Endothelial cell of umbilical vein (primary cell): ENCODE measurements at regions not wholly inside any gene's neighbourhood (a gene's known extent, or its start where the extent isn't known, plus 50 kb on each side); places are given as distances from the start of the nearest gene placed in this dataset.

Experiments used
- BruUV-seq: library from RNA; stranded (reverse); fragments of 400-500 nt; replicated peaks from 2 replicates; lab custom pipeline; 2021; lab: Mats Ljungman, UMichigan
- CTCF ChIA-PET: fragments of 300-600, 350-600 bp; sonication (Branson Sonifier 250); formaldehyde crosslinking; loops from one replicate; lab custom pipeline; 2021; ENCODE audit warnings: antibody characterized with exemption, inconsistent platforms; lab: Charles Lee
- POLR2A ChIA-PET: fragments of 300-600, 350-600 bp; sonication (Branson Sonifier 250); formaldehyde crosslinking; loops from one replicate; lab custom pipeline; 2021; ENCODE audit warnings: antibody characterized with exemption, inconsistent platforms; lab: Charles Lee
- DNase-seq: peaks from one replicate; pipeline ENCODE4 v3.0.0-alpha.2; 2011; ENCODE audit warnings: low read depth, low spot score
- FAIRE-seq: peaks from 2 replicates; lab custom pipeline; 2011; peaks lifted over from hg19 to GRCh38; lab: Jason Lieb, UNC
- H2AFZ ChIP-seq: 2 replicates; pipeline ENCODE4 v1.6.0; 2012; ENCODE audit warnings: low read depth, low read length, control low read depth, inconsistent platforms
- H3K27ac ChIP-seq: 2 replicates; pipeline ENCODE4 v1.5.1; 2011; ENCODE audit warnings: low read depth, mild to moderate bottlenecking, control low read depth, low read length, moderate library complexity; ENCODE audit not compliant: insufficient read depth
- H3K27me3 ChIP-seq, 2 experiments: 2 replicates each; pipeline versions ENCODE4 v1.6.0 to v1.6.1; 2011; ENCODE audit warnings: low read length in 2 of 2, mixed read lengths in 1 of 2; ENCODE audit not compliant: control insufficient read depth in 2 of 2, insufficient read depth in 2 of 2
- H3K36me3 ChIP-seq, 2 experiments: 2 replicates in 1 of 2; 3 replicates in 1 of 2; pipeline ENCODE4 v1.5.1; 2011; ENCODE audit warnings: low read length in 2 of 2, mild to moderate bottlenecking in 1 of 2, moderate library complexity in 1 of 2; ENCODE audit not compliant: control insufficient read depth in 2 of 2, insufficient read depth in 2 of 2; ENCODE audit errors: extremely low read depth in 1 of 2
- H3K4me1 ChIP-seq: 3 replicates; pipeline ENCODE4 v1.5.1; 2011; ENCODE audit warnings: mild to moderate bottlenecking, low read length; ENCODE audit not compliant: control insufficient read depth, insufficient read depth; ENCODE audit errors: extremely low read depth
- H3K4me2 ChIP-seq: 2 replicates; pipeline ENCODE4 v1.6.1; 2011; ENCODE audit warnings: low read length, control low read depth, mixed read lengths; ENCODE audit not compliant: insufficient read depth
- H3K4me3 ChIP-seq, 3 experiments: fragments of 200-600 bp in 1 of 3; sonication (generic), shearing (Covaris generic) in 1 of 3; replicated peaks in 1 of 3; 2 replicates each; pipeline ENCODE4 v1.5.1; 2011 to 2016; ENCODE audit warnings: control low read depth in 3 of 3, low read length in 3 of 3, mild to moderate bottlenecking in 2 of 3, inconsistent platforms in 1 of 3, low read depth in 1 of 3, moderate library complexity in 1 of 3; ENCODE audit not compliant: insufficient read depth in 1 of 3
- H3K79me2 ChIP-seq: 2 replicates; pipeline ENCODE4 v1.6.0; 2012; ENCODE audit warnings: low read length, inconsistent platforms; ENCODE audit not compliant: control insufficient read depth, insufficient read depth
- H3K9ac ChIP-seq: replicated peaks from 2 replicates; pipeline ENCODE3; 2011; ENCODE audit warnings: low read length, control low read depth; ENCODE audit not compliant: insufficient read depth; ENCODE audit errors: extremely low read depth
- H3K9me1 ChIP-seq: replicated peaks from 3 replicates; pipeline ENCODE4 v1.6.0; 2011; ENCODE audit warnings: mild to moderate bottlenecking, low read length; ENCODE audit not compliant: control insufficient read depth, insufficient read depth; ENCODE audit errors: extremely low read depth
- H3K9me3 ChIP-seq: replicated peaks from 2 replicates; pipeline ENCODE4 v1.5.1; 2012; ENCODE audit warnings: low read length, inconsistent platforms; ENCODE audit not compliant: control insufficient read depth, insufficient read depth
- H4K20me1 ChIP-seq: replicated peaks from 2 replicates; pipeline ENCODE3; 2011; ENCODE audit warnings: mild to moderate bottlenecking, low read length; ENCODE audit not compliant: control insufficient read depth, insufficient read depth; ENCODE audit errors: extremely low read depth
- EZH2 ChIP-seq: IDR thresholded peaks from 2 replicates; pipeline ENCODE4 v1.6.1; 2012; ENCODE audit warnings: borderline replicate concordance, low read depth, mild to moderate bottlenecking, moderate library complexity, low read length, inconsistent platforms; ENCODE audit not compliant: severe bottlenecking
- FOS ChIP-seq: IDR thresholded peaks from 2 replicates; pipeline ENCODE4 v1.6.1; 2011; ENCODE audit warnings: mild to moderate bottlenecking, low read length, moderate library complexity, borderline replicate concordance; ENCODE audit not compliant: insufficient read depth
- GATA2 ChIP-seq: IDR thresholded peaks from 2 replicates; pipeline ENCODE4 v1.7.0; 2011; ENCODE audit warnings: low read depth, mild to moderate bottlenecking, moderate library complexity, mixed read lengths, low read length; ENCODE audit not compliant: insufficient read length, insufficient read depth
- JUN ChIP-seq: IDR thresholded peaks from 2 replicates; pipeline ENCODE4 v1.6.1; 2011; ENCODE audit warnings: borderline replicate concordance, low read depth; ENCODE audit not compliant: insufficient read length, insufficient read depth
- MYC ChIP-seq: IDR thresholded peaks from one replicate; pipeline ENCODE4 v1.6.1; 2011; ENCODE audit warnings: mild to moderate bottlenecking, low read depth, low read length
- POLR2A ChIP-seq: IDR thresholded peaks from 2 replicates; pipeline ENCODE4 v1.6.1; 2012; ENCODE audit warnings: low read depth, mild to moderate bottlenecking, control low read depth, low read length
- POLR2AphosphoS5 ChIP-seq: IDR thresholded peaks from 2 replicates; pipeline ENCODE4 v1.6.1; 2012; ENCODE audit warnings: low read depth, mild to moderate bottlenecking, control low read depth, low read length, moderate library complexity; ENCODE audit not compliant: insufficient read depth
- dilution Hi-C: fragments of 300-500 bp; cut with MboI; formaldehyde crosslinking; loops from one replicate; pipeline ENCODE4 v1.15.0; 2019; ENCODE audit warnings: low sequenced_read_pairs; ENCODE audit not compliant: extremely low pct_ligation_motif_present
- intact Hi-C: fragments of 100-400 bp; cut with micrococcal nuclease; formaldehyde crosslinking; loops from one replicate; pipeline ENCODE4 v1.10.0; 2022
- TF ChIP-seq, protein P1 (sequence below), 2 donors: IDR thresholded peaks; 1 replicate in 1 of 2; 2 replicates in 1 of 2; pipeline ENCODE4 v1.5.1; 2011; ENCODE audit warnings: low read length in 2 of 2, mild to moderate bottlenecking in 2 of 2, moderate library complexity in 2 of 2, control low read depth in 1 of 2, inconsistent platforms in 1 of 2, low read depth in 1 of 2; ENCODE audit not compliant: insufficient read depth in 1 of 2; ENCODE audit errors: extremely low read depth in 1 of 2
- TF ChIP-seq, protein P2 (sequence below): IDR thresholded peaks from 2 replicates; pipeline ENCODE4 v1.6.1; 2011; ENCODE audit not compliant: insufficient read depth, insufficient read length

DNA sequence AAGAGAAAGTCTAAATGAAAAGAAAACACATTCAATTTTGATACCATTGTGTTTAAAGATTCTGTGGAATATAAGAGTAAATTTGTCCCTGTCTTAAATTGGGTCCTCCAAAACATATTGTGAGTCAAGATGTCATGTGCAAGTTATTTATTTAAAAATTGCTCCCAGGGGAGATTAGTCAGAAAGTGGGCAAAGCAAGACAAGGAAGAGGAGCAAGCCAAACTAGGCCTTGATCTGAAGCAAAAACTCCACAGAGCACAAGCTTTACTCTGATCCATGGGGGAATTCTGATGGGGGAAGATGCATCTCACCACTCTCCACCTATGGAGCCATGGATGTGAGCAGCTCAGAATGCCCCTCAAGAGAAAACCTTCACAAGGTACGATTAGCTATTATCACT is 342.8 kb upstream of the IL12A start:
- no peaks in the 10 kb centered on the region for H3K4me1 ChIP-seq
- TF ChIP-seq POLR2A (no peak), POLR2AphosphoS5 (no peak), GATA2 (no peak), EZH2 (no peak), FOS (no peak), MYC (no peak), JUN (no peak)
- TF ChIP-seq, protein P1, sequence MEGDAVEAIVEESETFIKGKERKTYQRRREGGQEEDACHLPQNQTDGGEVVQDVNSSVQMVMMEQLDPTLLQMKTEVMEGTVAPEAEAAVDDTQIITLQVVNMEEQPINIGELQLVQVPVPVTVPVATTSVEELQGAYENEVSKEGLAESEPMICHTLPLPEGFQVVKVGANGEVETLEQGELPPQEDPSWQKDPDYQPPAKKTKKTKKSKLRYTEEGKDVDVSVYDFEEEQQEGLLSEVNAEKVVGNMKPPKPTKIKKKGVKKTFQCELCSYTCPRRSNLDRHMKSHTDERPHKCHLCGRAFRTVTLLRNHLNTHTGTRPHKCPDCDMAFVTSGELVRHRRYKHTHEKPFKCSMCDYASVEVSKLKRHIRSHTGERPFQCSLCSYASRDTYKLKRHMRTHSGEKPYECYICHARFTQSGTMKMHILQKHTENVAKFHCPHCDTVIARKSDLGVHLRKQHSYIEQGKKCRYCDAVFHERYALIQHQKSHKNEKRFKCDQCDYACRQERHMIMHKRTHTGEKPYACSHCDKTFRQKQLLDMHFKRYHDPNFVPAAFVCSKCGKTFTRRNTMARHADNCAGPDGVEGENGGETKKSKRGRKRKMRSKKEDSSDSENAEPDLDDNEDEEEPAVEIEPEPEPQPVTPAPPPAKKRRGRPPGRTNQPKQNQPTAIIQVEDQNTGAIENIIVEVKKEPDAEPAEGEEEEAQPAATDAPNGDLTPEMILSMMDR (IDR thresholded peaks at IDR 0.05; ENCODE audit: extremely low read depth in 1 of 2, insufficient read depth in 1 of 2, low read depth in 1 of 2, low read length in 2 of 2): no peak
- TF ChIP-seq, protein P2, sequence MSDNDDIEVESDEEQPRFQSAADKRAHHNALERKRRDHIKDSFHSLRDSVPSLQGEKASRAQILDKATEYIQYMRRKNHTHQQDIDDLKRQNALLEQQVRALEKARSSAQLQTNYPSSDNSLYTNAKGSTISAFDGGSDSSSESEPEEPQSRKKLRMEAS: no peak
- no peaks in the 10 kb centered on the region for H3K9me1 ChIP-seq
- H3K4me3 ChIP-seq: no peak overlapping the region
- no TSS peak for BruUV-seq
- intact Hi-C loops: no loop called here
- H3K27me3 ChIP-seq: peaks cover 3 to 5% of the 10 kb centered on the region in 2 experiments
- dilution Hi-C loops: no loop called here
- DNase-seq (no peak), FAIRE-seq (no peak)
- no peaks in the 10 kb centered on the region for H4K20me1 ChIP-seq
- no peak overlapping the region for H3K9ac ChIP-seq
- ChIA-PET POLR2A (no interaction called here), CTCF (no interaction called here)
- H3K79me2 ChIP-seq: no peaks in the 10 kb centered on the region
- H2AFZ ChIP-seq: no peak overlapping the region
- H3K27ac ChIP-seq: no peak overlapping the region
- H3K9me3 ChIP-seq: no peaks in the 10 kb centered on the region
- H3K4me2 ChIP-seq: no peak overlapping the region
- H3K36me3 ChIP-seq: no peaks in the 10 kb centered on the region
